GM11168 (cell line): ENCODE measurements at regions not wholly inside any gene's neighbourhood (a gene's known extent, or its start where the extent isn't known, plus 50 kb on each side); places are given as distances from the start of the nearest gene placed in this dataset.

ENCODE experiments used
- in situ Hi-C: fragments of 300-500 bp; cut with MboI; formaldehyde crosslinking; loops from one replicate; pipeline ENCODE4 v1.12.0; 2022; ENCODE audit warnings: low sequenced_read_pairs; ENCODE audit not compliant: unreplicated experiment

DNA sequence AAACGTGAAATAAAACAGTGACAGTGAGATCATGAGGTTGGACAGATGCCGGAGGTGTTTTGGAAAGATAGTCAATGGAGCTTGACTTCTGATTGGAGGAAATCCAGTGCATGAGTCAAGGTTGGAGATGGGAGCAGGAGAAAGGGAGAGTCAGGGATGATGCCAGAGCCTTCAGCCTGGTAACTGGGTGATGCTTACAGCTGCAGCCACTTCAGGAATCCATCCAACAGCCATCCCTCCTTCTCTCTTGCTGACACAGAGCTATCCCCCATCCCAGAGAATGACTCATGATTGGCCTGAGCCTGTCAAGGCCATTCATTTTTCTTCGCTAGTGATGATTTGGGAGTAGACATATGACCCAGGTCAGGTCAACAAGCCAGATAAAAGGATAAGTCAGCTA lies 112.8 kb downstream of the SAMD5 start:
- in situ Hi-C loops = no loop called here

DNA sequence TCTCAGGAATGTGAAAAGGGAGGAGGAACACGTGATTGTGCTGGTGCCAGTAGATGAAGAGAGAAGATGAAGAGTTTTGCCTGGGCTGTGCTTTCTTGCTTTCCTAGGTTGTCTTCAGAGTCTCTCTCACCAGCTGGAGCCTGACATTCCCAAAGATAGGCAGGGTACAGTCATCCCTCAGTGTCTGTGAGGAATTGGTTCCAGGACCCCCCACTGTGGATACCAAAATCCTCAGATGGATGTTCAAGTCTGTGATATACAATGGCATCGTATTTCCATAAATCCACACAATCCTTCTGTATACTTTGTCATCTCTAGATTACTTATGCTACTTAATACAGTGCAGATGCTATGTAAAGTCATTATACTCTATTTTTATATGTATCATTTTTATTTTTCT lies 113.5 kb downstream of the SAMD5 start:
- in situ Hi-C loops = no loop called here

DNA sequence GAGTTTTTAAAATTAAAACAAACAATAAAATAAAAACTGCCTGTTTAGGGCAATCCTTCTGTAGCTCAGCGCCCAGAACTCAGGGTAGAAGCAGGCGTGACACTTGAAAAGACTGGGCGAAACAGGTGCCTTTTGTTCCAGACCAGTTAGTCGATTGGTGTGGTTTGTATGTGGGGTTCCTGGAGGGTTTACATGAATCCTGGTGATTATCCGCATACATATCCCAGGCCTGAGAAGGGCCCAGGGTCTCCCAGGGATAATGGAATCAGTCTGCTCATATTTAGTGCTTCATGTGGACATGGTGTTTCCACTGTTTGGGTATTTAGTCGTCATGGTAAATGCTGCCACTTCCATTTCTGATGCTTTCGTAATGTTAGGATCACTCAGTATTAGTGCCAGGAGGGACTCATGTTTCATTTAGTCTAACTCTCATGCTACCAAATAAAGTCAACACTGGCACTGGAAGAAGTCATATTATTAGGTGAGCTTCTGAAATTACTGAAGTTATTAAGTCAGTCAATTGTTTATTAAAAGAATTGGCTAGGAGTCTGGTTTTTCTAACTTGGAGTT lies 116.5 kb downstream of the SAMD5 start:
- in situ Hi-C loops = no loop called here

DNA sequence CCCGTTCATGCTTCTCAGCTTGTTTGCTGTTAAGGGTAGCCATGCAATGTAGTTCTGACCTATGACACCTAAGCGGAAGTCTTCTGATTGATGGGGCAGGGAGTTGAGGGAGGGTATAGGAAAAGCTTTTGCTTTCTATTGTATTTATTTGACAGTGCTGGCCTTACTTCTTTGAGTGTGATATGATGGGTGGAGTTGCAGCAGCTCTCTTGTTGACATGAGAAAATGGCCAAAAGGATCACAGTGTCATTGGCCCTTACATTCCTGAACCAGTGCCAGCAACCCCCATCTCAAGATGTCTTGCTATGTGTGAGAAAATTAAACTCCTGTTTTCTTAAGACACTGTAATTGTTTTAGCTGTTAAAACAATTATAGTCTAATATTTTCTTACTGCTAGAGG lies 117.5 kb downstream of the SAMD5 start:
- in situ Hi-C loops = no loop called here

DNA sequence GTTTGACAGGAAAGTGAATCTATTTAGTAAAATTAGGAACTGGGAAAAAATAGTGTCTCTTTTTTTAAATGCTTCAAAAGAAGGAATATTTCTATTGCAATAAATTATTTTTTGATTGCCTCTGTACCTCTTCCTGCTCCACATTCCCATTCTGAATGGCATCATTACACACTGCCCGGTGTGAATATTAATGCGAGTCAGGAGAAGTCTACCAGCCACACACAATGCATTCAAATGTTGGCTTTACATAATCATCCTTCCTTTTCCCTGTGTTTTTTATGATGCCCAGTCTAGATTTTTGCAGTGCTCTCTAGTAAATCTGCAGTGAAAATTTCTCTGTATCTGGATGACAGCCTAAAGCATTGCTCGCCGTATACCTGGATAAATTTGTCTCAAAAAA lies 118.9 kb downstream of the SAMD5 start:
- in situ Hi-C loops = no loop called here

DNA sequence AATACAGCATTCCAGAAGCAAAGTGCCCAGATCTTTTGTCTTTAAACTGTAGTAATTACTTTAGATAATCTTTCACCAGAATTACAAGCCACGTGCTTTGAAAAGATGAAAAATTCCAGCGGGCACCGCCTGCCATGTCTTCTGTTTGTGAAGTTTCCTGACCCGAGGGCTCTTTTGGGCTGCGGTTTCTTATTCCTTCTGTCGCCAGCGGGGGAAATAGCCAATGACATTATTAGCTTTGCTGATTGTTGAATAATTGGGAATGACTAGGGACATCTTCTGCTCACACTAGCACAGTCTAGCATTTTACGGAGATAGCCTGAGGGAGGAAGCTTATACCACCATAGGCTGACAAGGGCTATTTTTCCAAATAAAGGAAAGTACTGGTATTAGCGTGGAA lies 124.7 kb downstream of the SAMD5 start:
- in situ Hi-C loops = no loop called here

DNA sequence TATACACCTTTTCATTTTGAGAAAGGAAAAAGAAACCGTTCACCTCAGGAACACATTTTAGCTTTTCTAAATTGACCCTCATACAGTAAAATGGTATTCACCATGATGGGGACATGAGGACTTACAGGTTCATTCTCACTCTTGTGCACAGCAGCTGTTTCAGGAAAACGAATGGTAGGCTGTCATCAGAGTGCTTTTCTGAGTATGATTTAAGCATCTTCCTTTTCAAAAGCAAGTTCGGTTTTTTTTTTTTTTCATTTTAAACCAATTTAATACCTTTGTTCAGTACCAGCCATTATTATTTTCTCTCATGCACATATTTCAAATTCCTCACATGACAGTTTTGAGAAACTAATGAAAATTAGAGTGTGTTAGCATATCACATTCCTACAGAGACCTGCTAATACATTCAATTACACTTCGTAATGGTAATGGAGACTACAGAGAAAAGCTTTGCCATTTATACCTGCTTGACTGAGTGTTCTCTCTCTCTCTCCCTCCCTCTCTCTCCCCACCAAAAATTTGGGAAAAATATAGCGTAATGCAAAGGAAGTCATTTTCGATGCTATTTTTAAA lies 129.2 kb downstream of the SAMD5 start:
- in situ Hi-C loops = no loop called here

DNA sequence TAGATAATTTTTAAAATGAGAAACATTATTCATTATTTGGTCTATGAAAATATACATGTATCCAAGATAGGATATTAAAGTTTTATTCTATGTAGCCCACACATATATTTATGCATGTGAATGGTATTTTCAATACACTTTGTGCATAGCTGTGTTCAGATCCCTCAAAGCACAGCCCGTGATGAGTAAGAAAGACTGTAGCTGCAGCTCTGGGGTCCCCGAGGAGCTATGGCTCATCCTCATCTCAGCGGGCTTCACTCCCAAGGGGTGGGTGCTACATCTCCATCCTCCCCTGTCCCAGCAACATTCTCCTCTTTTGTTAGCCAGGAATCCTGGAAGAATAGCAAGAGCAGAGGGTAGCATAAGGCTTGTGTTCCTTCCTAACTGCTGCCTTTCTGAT lies 130.8 kb downstream of the SAMD5 start:
- in situ Hi-C loops = no loop called here

DNA sequence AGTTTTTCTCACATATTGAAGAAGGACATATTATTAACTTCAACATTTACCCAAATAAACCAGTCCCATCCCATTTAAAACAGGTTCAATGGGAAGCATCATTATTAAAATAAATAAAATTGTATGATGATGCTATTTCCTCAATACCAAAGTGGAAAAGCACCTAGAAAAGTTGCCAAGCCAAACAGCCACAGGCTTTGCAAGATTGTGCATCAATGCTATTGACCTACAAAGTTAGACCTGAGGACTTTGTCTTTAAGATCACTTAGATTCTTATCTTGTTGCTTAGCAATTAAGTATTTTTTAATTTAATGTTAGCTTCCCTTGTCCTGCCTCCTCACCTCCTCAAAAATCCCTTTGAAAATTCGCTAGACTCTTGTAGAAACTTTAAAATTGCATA lies 132.1 kb downstream of the SAMD5 start:
- in situ Hi-C loops = no loop called here

DNA sequence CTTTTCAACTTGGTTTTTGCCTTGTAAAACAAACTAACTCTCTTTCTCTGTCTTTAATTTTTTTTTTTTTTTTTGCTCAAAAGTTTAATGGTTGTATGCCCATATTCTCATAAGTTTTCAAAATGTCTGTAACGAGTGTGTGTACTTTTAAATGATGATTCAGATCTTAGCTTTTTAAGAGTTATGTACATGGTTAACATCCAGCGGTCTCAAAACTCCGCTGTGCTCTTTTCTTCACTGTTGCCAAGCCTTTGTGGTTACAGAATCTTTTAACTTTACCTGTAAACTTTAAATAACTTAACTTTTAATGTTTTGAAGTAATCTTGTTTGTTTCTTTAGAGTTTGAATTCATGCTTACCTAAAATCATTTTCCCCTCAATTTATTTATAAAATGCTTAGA lies 133.0 kb downstream of the SAMD5 start:
- in situ Hi-C loops = no loop called here

DNA sequence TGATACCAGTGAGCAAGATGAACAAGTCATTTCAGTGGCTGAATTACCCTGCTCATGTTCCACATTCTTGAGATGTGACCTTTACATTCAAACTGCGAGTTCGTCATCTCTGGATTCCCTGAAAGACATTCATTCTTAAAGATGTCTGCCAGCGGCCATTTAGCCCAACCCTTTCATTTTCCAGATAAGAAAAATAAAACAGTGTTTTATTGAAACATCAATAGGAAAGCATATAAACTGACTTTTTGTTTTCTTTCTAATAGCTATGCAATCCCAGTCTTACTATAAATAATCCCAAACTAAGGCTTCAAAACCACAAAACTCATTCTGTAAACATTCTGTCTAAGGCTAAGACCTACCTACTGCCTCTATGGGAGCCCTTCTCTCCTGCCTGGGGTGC lies 134.0 kb downstream of the SAMD5 start:
- in situ Hi-C loops = no loop called here

DNA sequence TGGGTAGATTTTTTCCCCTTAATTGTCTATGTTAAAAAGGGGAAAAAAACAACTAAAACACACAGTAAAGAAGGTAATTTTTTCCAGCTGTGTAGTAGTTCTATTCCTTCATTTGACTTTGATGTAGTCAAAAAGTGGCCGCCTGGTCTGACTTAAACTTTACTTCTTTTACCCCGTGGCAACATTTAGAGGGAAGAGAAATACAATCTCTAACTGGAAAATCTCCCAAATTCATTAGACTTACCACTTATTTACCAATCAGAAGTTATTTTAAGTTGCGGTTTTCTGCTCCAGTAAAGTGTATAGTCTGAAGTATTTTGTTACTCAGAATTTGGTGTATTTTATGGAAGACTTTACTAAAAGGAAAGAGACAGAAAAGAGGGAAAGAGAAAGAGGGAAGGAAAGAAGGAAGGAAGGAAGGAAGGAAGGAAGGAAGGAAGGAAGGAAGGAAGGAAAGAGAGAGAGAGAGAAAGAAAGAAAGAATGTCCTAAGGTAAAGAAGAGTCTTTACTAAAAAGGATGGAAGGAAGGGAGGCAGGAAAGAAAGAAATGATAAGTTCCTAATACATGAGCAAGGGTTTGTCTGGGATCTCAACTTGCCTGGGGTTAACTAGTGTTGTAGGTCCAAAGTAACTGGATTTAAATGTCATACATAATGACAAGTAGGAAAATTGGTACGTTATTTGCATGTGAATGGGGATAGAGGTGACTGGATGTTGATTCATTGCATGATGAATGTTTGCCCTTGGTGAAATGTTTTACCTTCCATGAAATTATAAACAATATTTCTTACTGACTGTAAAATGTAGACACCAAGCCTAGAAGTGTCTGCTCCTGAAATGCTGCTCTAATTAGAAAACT lies 135.1 kb downstream of the SAMD5 start:
- in situ Hi-C loops = no loop called here

DNA sequence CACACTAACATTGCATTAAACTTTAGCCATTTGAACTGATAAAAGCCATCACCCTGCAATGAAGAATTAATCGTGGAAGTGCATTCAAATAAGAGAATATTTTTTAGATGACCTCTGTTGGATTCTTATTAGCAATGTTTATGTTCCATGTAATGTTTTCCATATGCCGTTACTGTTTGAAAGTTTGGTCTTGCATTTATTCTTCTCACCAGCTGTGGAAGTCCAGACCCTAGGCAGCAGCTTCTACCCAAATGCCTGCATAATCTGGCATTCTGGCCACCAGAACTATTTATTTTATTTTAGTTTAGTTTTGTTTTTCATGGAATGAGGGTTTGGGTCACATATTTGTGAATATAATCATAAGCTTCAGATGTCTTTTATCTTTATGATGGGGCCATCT lies 140.4 kb downstream of the SAMD5 start:
- in situ Hi-C loops = no loop called here

DNA sequence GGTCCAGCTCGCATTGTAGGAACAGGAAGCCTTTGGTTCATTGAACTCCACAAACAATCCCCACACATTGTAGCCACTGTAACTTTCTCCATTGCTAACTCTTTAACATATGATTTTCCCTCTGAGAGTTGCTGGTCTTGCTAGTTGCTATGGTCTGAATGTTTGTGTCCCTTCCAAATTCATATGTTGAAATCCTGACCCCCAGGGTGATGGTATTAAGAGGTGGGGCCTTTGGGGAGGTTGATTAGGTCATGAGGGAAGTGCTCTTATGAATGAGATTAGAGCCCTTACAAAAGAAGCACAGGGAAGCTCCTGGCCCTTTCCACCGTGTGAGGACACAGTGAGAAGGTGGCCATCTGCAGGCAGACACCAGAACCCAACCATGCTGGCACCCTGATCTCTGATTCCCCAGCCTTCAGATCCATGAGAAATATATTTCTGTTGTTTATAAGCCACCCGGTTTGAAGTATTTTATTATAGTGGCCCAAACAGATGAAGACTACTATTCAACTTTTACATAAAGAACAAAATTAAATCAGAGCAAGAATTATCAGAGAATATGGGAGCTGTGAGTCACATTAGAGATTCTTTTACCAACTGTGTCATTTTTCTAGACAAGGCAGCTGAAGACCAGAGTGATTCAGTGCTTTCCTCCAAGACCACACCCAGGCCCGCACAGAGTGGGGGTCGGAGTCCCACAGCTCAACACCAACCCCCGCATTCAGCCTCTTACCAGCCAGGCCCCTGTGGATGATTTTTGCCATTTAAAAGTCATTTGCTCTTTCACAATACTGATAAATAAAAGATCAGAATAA lies 143.0 kb downstream of the SAMD5 start:
- in situ Hi-C loops = loop anchor here (10.0 kb wide), 1 partner anchor 927 kb away; no protein-coding TSS in a partner anchor

DNA sequence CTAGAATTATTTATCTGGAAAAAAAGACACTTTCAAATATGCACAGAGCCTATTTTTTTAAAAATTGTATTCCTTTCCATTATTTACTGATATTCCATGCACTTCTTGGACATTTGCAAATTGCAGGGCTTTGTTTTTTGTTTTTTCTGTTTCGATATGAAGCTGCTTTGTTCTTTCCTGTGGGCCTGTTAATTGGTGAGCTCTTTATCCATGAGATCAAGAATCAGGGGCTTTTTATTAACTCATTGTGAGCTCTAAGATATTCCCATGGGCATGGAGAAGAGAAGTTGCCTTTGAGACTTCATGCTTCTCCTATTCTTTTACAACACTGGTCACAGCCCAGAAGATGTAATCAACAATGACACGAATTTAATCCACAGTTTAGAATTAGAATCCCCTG lies 145.1 kb downstream of the SAMD5 start:
- in situ Hi-C loops = loop anchor here (10.0 kb wide), 1 partner anchor 929 kb away; no protein-coding TSS in a partner anchor

DNA sequence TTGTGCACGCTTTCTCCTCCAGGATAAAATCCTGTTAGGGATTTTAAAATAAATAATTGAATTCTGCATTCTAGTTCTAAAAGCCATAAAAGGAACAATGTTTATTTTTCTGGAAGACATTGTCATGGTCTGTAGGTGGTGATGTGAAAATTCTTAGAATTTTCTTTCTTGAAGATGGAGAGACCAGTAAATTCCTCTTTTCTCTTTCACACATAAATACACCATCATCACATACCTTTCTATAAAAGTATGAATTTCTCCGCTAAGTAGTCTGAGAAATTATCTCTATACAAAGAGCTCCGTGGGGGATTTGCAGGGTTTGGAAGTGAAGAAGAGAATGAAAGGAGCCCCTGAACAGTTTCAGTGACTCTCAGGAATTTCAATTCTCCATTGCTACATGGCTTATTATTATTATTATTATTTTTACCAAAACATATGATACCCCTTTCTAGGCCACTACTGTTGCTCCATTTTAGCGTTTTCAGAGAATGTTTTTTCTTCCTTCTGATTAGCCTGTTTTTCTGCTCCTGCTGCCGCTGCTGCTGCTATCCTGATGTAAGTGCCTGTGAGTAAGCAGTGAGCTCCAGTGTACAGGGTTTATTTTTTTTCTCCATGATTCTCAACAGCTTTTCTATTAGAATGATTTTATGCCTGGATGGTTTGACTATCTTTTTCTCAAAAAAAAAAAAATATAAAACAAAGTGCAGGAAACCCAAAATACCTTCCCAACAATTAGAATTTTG lies 145.8 kb downstream of the SAMD5 start:
- in situ Hi-C loops = loop anchor here (10.0 kb wide), 1 partner anchor 929 kb away; no protein-coding TSS in a partner anchor

DNA sequence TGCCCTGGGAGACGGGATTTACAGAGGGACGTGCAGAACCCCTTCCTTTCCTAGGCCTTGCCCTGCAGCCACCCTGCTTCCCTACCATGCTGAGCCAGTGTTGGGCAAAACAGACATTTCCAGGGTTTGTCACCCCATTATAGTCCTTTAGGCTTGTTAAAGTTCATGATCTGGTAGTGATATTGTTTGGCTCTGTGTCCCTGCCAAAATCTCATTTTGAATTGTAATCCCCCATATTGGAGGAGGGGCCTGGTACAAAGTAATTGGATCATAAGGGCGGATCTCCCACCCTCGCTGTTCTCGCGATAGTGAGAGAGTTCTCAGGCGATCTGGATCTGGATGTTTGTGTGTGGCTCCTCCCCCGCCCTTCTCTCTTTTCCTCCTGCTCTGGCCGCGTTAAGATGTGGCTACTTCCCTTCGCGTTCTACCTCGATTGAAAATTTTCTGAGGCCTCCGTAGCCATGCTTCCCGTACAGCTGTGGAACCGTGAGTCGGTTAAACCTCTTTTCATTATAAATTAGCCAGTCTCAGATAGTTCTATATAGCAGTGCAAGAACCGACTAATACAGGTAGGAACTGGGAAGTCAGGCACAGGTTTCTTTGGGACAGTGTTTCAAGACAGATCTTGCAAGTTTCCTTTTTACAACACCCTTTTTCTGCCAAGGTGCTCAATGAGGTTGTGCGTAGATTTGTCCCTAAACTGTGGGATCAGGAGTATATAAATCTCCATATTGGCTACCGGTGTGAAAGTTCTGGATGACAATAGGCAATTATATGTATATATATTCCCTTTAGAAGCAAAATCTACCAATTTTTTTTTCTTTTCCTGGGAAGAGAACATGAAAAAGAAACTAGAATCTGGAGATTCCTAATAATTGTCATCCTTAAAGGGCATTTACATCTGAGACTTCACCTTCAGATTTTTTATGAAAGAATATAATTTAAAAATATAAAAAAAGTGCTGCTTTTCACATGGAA lies 152.1 kb downstream of the SAMD5 start:
- in situ Hi-C loops = no loop called here

DNA sequence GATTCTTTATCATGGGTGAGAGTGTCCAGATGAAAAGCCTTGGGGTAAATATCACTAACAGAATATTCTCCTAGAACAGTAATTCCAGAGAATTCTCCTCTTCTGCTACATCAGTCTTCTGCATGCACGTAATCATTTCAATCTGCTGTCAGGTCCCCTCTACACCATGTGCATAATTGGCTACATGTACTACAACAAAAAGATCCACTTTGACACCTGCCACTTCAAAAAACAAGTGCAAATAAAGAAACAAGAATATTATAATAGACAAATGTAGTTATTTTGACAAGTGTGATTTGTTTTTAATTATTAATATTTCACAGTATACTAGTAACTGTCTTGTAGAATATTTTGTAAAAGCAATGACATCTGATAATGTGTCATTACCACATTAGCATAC lies 154.2 kb downstream of the SAMD5 start:
- in situ Hi-C loops = no loop called here

DNA sequence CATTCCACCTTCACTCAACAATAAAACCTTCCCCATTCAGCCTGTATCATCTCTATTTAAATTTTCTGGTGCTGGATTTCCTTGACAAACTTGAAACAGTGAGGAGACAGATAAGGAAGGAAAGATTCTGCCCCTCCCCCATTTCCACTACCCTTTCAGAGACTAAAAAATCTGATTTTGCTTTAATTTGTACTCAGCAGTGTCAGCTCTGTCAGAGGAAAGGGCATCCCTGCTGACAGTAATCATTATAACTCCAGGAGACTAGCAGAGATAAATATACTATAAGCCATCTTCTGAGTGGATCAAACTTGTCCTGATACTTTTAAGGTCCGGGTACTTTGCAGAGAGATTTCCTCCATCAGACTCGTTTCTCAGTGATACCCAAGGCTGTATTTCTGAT lies 155.6 kb downstream of the SAMD5 start:
- in situ Hi-C loops = no loop called here
